22Rv1 (cell line): ENCODE measurements at regions not wholly inside any gene's neighbourhood (a gene's known extent, or its start where the extent isn't known, plus 50 kb on each side); places are given as distances from the start of the nearest gene placed in this dataset.

Source experiments
- ZFX ChIP-seq: fragments of 450-650 bp; IDR thresholded peaks from 2 replicates; pipeline ENCODE4 v1.6.1; 2017; ENCODE audit warnings: antibody characterized with exemption, borderline replicate concordance
- TF ChIP-seq, protein P1 (sequence below): fragments of 450-650 bp; IDR thresholded peaks from 2 replicates; pipeline ENCODE4 v1.5.1; 2017; ENCODE audit warnings: mild to moderate bottlenecking

DNA sequence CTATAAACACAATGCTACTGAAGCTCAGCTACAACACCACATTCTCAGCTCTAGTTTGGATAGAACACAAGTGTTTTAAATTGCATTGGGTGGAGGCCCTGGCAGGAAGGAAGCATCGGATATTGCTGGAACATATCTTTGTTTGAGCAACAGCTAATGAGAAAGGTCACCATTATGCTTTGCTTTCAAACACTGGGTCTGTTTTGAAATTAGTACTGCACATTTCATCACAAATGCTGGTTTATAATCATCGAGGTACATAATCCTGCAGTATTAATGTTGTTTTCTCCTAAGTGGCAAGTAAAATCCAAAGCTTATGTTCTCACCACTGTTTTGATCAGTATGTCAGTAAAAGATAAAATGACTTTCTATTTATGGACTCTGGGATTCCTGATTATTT is 61.5 kb upstream of the ARHGAP29 start:
- TF ChIP-seq, protein P1, sequence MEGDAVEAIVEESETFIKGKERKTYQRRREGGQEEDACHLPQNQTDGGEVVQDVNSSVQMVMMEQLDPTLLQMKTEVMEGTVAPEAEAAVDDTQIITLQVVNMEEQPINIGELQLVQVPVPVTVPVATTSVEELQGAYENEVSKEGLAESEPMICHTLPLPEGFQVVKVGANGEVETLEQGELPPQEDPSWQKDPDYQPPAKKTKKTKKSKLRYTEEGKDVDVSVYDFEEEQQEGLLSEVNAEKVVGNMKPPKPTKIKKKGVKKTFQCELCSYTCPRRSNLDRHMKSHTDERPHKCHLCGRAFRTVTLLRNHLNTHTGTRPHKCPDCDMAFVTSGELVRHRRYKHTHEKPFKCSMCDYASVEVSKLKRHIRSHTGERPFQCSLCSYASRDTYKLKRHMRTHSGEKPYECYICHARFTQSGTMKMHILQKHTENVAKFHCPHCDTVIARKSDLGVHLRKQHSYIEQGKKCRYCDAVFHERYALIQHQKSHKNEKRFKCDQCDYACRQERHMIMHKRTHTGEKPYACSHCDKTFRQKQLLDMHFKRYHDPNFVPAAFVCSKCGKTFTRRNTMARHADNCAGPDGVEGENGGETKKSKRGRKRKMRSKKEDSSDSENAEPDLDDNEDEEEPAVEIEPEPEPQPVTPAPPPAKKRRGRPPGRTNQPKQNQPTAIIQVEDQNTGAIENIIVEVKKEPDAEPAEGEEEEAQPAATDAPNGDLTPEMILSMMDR, result no peak
- no peak for TF ChIP-seq ZFX
